Suprapubic skin (tissue), 4 donors: ENCODE measurements at regions not wholly inside any gene's neighbourhood (a gene's known extent, or its start where the extent isn't known, plus 50 kb on each side); places are given as distances from the start of the nearest gene placed in this dataset.

ENCODE experiments used
- DNase-seq, 2 donors: peaks; one replicate each; pipeline ENCODE4 v3.0.0-alpha.2; 2019; ENCODE audit warnings: low spot score in 2 of 2
- H3K27ac ChIP-seq: fragments of 200-600 bp; sonication (generic); one replicate; pipeline ENCODE4 v1.5.1; 2019
- H3K27me3 ChIP-seq: fragments of 200-600 bp; sonication (generic); one replicate; pipeline ENCODE4 v1.5.1; 2019
- H3K36me3 ChIP-seq: fragments of 200-600 bp; sonication (generic); one replicate; pipeline ENCODE4 v1.5.1; 2019
- H3K4me1 ChIP-seq: fragments of 200-600 bp; sonication (generic); one replicate; pipeline ENCODE4 v1.5.1; 2019
- H3K4me3 ChIP-seq: fragments of 200-600 bp; sonication (generic); one replicate; pipeline ENCODE4 v1.5.1; 2019; ENCODE audit warnings: mild to moderate bottlenecking
- H3K9me3 ChIP-seq: fragments of 200-600 bp; sonication (generic); one replicate; pipeline ENCODE4 v1.5.1; 2019
- CTCF ChIP-seq, 2 donors: fragments of 200-600 bp in 1 of 2; fragments of 450-650 bp in 1 of 2; sonication (generic) in 1 of 2; IDR thresholded peaks; one replicate each; pipeline ENCODE4 v1.5.1; 2016 to 2019; ENCODE audit warnings: antibody characterized with exemption in 2 of 2, mild to moderate bottlenecking in 1 of 2, moderate library complexity in 1 of 2
- EP300 ChIP-seq: sonication (generic); formaldehyde crosslinking; IDR thresholded peaks from one replicate; pipeline ENCODE4 v1.6.1; 2017; ENCODE audit warnings: antibody characterized with exemption
- POLR2A ChIP-seq, 2 donors: fragments of 450-650 bp; IDR thresholded peaks; one replicate each; pipeline ENCODE4 v1.6.1; 2017; ENCODE audit warnings: antibody characterized with exemption in 2 of 2, mild to moderate bottlenecking in 2 of 2, moderate library complexity in 2 of 2
- POLR2AphosphoS5 ChIP-seq, 3 donors: sonication (generic); formaldehyde crosslinking; IDR thresholded peaks; one replicate each; pipeline ENCODE4 v1.6.1; 2017; ENCODE audit warnings: antibody characterized with exemption in 3 of 3
- WGBS: methylation state at CpG from one replicate; pipeline ENCODE4 v1.1.5; 2018; 5-methylcytosine and 5-hydroxymethylcytosine counted together

GRCh38 chr17:73900516-73900915 is 256.3 kb upstream of the SDK2 start:
- H3K36me3 ChIP-seq = no peaks in the 10 kb centered on the region
- H3K9me3 ChIP-seq = no peaks in the 10 kb centered on the region
- no peak overlapping the region for H3K4me3 ChIP-seq
- WGBS = 88% methylated on average over 5 of the region's 7 CpGs
- H3K4me1 ChIP-seq = peaks cover 14% of the 10 kb centered on the region
- peaks cover 78% of the 10 kb centered on the region for H3K27me3 ChIP-seq
- no peak overlapping the region for H3K27ac ChIP-seq
- DNase-seq = no peak
- TF ChIP-seq EP300 (no peak), CTCF (IDR thresholded peaks at IDR 0.05) (no peak), POLR2AphosphoS5 (IDR thresholded peaks at IDR 0.05) (no peak), POLR2A (IDR thresholded peaks at IDR 0.05) (no peak)

- H3K4me1 ChIP-seq = peaks cover 14% of the 10 kb centered on the region
- WGBS = 87% methylated on average over 2 of the region's 2 CpGs
- H3K27me3 ChIP-seq = peaks cover 77% of the 10 kb centered on the region
- H3K4me3 ChIP-seq = peak overlapping the region; percentile 45
- no peak for DNase-seq
- no peaks in the 10 kb centered on the region for H3K9me3 ChIP-seq
- no peak for TF ChIP-seq CTCF (IDR thresholded peaks at IDR 0.05)
- TF ChIP-seq EP300 = no peak
- TF ChIP-seq POLR2AphosphoS5 (IDR thresholded peaks at IDR 0.05) = no peak
- no peak for TF ChIP-seq POLR2A (IDR thresholded peaks at IDR 0.05)
- no peak overlapping the region for H3K27ac ChIP-seq
- H3K36me3 ChIP-seq = no peaks in the 10 kb centered on the region
Observed at GRCh38 chr17:73901249-73901648, 257.0 kb upstream of the SDK2 start.

- peak overlapping the region; percentile 45 for H3K4me3 ChIP-seq
Observed at GRCh38 chr17:73901661-73902415, 257.6 kb upstream of the SDK2 start.

GRCh38 chr17:73902416-73903181 is 258.4 kb upstream of the SDK2 start:
- Histone ChIP-seq H3K36me3 (no peaks in the 10 kb centered on the region), H3K27ac (no peak overlapping the region), H3K9me3 (no peaks in the 10 kb centered on the region), H3K27me3 (peaks cover 77% of the 10 kb centered on the region), H3K4me1 (peaks cover 14% of the 10 kb centered on the region), H3K4me3 (peak overlapping the region; percentile 45)
- TF ChIP-seq POLR2A (IDR thresholded peaks at IDR 0.05) (no peak), POLR2AphosphoS5 (IDR thresholded peaks at IDR 0.05) (no peak), EP300 (no peak), CTCF (IDR thresholded peaks at IDR 0.05) (no peak)
- 49% methylated on average over 19 of the region's 26 CpGs for WGBS
- DNase-seq = no peak

More at GRCh38 chr17:73901661-73902415, 257.6 kb upstream of the SDK2 start:
- Histone ChIP-seq H3K36me3 (no peaks in the 10 kb centered on the region), H3K9me3 (no peaks in the 10 kb centered on the region), H3K27ac (no peak overlapping the region), H3K27me3 (peaks cover 77% of the 10 kb centered on the region), H3K4me1 (peaks cover 14% of the 10 kb centered on the region)
- no peak for DNase-seq
- no peak for TF ChIP-seq CTCF (IDR thresholded peaks at IDR 0.05)
- no peak for TF ChIP-seq EP300
- TF ChIP-seq POLR2A (IDR thresholded peaks at IDR 0.05) = no peak
- TF ChIP-seq POLR2AphosphoS5 (IDR thresholded peaks at IDR 0.05) = no peak
- WGBS = 4% methylated on average over 46 of the region's 49 CpGs
